Body of pancreas (tissue), 4 donors: ENCODE measurements at regions not wholly inside any gene's neighbourhood (a gene's known extent, or its start where the extent isn't known, plus 50 kb on each side); places are given as distances from the start of the nearest gene placed in this dataset.

Experiments used
- POLR2A ChIP-seq, 3 donors: fragments of 450-650 bp; IDR thresholded peaks; one replicate each; pipeline ENCODE4 v1.6.1; 2016; ENCODE audit warnings: antibody characterized with exemption in 3 of 3, mild to moderate bottlenecking in 2 of 3
- TF ChIP-seq, protein P1 (sequence below), 7 experiments: fragments of 450-650 bp in 4 of 7; fragments of 200-600 bp in 3 of 7; sonication (generic) in 3 of 7; IDR thresholded peaks; one replicate each; pipeline ENCODE4 v1.5.1; 2016 to 2019; ENCODE audit warnings: antibody characterized with exemption in 7 of 7

DNA sequence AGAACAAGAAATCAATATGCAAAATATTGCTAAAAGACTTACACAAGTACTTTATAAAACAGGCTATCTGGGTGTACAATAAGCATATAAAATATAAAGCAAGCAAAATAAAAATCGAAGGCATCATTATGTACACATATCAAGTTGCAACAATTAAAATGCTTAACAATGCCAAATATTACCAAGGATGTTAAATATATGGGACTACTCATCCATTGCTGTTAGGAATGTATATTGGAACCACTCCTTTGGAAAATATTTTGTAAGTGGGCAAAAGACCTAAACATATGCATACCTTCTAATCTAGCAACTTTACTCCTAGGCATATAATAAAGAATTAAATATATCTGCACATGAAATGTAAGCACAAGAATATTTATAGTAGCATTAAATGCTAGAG, 632.6 kb upstream of the COX7C start:
- TF ChIP-seq, protein P1, sequence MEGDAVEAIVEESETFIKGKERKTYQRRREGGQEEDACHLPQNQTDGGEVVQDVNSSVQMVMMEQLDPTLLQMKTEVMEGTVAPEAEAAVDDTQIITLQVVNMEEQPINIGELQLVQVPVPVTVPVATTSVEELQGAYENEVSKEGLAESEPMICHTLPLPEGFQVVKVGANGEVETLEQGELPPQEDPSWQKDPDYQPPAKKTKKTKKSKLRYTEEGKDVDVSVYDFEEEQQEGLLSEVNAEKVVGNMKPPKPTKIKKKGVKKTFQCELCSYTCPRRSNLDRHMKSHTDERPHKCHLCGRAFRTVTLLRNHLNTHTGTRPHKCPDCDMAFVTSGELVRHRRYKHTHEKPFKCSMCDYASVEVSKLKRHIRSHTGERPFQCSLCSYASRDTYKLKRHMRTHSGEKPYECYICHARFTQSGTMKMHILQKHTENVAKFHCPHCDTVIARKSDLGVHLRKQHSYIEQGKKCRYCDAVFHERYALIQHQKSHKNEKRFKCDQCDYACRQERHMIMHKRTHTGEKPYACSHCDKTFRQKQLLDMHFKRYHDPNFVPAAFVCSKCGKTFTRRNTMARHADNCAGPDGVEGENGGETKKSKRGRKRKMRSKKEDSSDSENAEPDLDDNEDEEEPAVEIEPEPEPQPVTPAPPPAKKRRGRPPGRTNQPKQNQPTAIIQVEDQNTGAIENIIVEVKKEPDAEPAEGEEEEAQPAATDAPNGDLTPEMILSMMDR (IDR thresholded peaks at IDR 0.05) = no peak
- no peak for TF ChIP-seq POLR2A (IDR thresholded peaks at IDR 0.05)
